ENCODE measurements at regions not wholly inside any gene's neighbourhood (a gene's known extent, or its start where the extent isn't known, plus 50 kb on each side); places are given as distances from the start of the nearest gene placed in this dataset.

DNA sequence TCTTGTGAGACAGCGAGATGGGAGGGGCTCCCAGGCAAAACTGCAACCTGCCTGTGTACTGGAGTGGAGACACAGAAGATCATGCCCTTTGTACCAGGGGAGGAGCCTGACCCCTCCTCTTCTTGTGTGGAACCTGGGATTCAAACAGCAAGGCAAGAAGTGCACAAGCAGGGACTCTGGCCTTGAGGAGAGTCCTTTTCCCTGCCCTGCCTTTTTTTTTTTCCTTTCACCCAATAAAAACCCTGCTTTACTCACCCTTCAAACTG is 251.8 kb upstream of the OPRM1 start:
- no peak for DNase-seq (ENCODE audit: low spot score)

- no peak for DNase-seq (ENCODE audit: low spot score)
These were observed 257.7 kb upstream of the OPRM1 start for GRCh38 chr6:153781306-153781705.

GRCh38 chr6:153780011-153780410 is 259.0 kb upstream of the OPRM1 start:
- DNase-seq (ENCODE audit: low spot score): no peak

GRCh38 chr6:153778216-153778615 is 260.8 kb upstream of the OPRM1 start:
- no peak for DNase-seq (ENCODE audit: low spot score)

DNA sequence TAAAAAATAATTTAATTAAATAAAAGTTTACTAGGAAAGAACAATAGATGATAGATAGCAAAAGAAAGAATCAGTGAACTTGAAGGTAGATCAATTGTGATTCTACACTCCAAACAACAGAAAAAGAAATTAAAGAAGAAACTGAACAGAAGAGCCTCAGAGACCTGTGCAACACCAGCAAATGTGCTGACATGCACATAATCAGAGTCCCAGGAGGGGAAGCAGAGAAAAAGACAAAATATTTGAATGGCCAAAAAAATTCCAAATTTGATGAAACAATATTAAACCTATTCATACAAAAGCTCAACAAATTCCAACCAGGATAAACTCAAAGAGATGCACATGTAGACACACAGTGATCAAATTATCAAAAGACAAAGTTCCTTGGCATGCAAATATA is 267.5 kb upstream of the OPRM1 start:
- no peak for DNase-seq (ENCODE audit: low spot score)

GRCh38 chr6:153767127-153767526 is 271.9 kb upstream of the OPRM1 start:
- DNase-seq (ENCODE audit: low spot score): no peak

GRCh38 chr6:153758516-153758915 is 280.5 kb upstream of the OPRM1 start:
- no peak for DNase-seq (ENCODE audit: low spot score)

DNA sequence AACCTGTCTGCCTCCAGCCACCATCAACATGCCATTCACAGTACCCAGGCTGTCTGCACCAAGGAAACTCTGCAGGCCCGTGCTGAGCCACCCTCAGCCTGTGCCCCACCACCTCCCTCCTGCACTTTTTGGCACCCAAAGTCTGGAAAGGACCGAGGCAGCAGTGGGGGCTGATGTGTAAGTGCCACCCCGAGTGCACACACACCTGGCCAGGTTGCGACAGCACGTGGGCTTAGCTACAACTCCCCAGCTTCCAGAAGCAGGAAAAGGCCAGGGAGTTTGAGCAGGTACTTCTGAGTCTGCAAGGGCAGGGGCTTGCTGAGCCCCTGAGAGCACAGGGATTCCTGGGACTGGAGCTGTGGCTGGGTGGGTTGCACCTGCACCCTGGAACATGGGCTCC is 303.3 kb upstream of the OPRM1 start:
- DNase-seq (ENCODE audit: low spot score): no peak

DNA sequence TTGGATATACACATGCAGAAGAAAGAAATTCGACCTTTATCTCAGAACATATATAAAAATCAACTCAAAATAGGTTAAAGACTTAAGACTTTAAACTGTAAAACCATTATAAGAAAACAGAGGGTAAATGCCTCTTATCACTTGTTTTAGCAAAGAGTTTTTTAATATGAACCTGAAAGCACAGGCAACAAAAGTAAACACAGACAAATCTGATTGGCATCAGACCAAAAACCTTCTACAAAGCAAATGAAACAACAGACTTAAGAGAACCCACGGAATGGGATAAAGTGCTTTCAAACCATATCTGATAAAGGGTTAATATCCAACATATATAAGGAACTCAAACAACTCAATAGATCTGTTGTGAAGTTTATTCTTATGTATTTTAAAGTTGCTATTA is 309.9 kb upstream of the OPRM1 start:
- DNase-seq (ENCODE audit: low spot score): no peak

DNA sequence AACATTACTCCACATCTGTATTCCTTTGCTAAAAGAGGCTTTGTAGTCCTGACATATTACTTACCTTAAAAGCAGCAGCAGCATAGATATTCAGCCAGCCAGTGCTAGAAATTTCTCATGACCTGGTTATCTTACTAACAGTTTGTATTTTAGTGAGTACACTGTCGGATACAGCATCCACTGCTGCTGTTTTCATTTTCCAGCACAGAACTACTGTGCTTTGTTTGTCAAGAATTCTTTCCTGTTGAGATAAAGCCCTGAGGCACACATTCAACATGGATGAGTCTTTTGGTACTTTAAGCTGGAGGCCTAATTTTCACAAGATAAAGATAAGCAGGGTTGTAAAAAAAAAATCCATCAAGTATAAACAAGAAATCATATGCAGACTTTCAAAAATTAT is 311.2 kb upstream of the OPRM1 start:
- DNase-seq (ENCODE audit: low spot score): no peak

- DNase-seq (ENCODE audit: low spot score): no peak
These were observed 313.6 kb upstream of the OPRM1 start for GRCh38 chr6:153725456-153725855.

DNA sequence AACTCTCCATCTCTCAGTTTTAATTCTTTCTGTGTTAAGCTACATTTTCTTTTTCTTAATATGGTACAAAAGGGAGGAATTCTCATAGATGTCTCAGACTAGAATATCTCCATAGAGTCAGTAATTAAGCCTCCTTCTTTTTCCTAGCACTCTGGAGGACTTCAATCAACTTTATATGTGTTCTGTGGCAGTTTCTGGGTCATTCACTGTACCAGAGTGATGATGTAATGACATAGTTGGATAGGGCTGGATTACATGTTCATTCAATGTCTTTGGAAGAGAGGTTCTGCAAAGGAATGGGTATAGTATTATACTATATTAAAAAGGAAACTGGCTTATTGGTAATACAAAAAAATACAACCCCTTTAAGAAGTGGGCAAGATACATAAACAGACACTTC is 318.3 kb upstream of the OPRM1 start:
- DNase-seq (ENCODE audit: low spot score): no peak

- no peak for DNase-seq (ENCODE audit: low spot score)
These were observed 333.6 kb upstream of the OPRM1 start for GRCh38 chr6:153705429-153705828.

- DNase-seq (ENCODE audit: low spot score): no peak
These were observed 336.4 kb upstream of the OPRM1 start for GRCh38 chr6:153702671-153703070.

DNA sequence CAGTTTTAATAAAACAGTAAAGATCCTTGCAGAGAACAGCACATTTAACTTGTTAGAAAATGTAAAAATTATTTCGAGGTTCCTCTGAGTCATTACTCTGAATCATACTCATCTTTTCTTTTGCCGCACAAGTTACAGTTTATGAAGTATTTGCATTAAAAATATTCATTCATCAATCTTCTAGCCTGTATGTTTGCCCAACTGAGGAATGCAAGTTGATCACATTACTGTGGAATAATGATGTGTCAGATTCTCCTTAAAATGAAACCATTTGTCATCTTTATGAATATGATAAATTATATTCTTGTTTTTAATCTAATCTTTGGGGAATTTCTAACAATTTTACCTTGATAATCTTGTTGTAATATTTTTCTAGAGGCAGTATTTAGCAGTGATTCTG is 340.4 kb upstream of the OPRM1 start:
- DNase-seq (ENCODE audit: low spot score): no peak

GRCh38 chr6:153698001-153698400 is 341.0 kb upstream of the OPRM1 start:
- DNase-seq (ENCODE audit: low spot score): no peak

DNA sequence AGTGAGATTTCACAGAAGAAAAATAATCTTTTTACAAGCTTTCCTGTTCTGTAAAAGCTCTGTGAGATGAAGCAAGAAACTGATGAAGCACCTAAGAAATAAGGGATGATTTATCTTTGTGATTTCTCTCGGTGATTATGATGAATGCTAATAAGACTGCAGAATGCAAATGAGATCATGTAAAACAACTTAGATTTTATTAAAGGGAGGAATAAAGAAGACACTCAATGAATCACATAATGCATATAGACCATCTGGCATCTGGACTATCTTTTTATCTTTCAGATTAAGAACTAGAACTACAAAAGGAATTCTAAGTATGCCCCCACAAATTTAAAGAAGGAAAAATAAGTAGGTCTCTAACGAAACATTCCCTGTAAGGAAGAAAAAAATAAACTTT is 361.5 kb upstream of the OPRM1 start:
- no peak for DNase-seq (ENCODE audit: low spot score)

DNA sequence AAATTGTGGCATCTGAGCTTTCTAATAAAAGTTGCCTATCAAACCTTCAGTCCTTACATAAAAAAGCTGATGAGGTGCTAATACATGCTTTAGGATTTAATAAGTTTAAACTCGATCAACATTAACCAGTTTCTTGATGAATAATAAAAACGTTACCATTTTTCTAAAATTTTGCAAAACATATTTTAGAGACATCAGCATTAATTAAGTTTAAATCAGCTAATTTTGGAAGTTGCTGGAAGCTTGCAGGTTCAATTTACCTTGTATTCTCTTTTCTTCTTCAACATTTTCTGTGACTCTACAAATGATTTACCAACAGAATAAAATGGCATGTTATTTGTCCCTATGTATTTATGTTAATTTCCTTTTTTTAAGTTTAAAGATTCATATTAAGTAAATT is 365.3 kb upstream of the OPRM1 start:
- no peak for DNase-seq (ENCODE audit: low spot score)

- DNase-seq (ENCODE audit: low spot score): no peak
These were observed 365.8 kb upstream of the OPRM1 start for GRCh38 chr6:153673225-153673624.

DNA sequence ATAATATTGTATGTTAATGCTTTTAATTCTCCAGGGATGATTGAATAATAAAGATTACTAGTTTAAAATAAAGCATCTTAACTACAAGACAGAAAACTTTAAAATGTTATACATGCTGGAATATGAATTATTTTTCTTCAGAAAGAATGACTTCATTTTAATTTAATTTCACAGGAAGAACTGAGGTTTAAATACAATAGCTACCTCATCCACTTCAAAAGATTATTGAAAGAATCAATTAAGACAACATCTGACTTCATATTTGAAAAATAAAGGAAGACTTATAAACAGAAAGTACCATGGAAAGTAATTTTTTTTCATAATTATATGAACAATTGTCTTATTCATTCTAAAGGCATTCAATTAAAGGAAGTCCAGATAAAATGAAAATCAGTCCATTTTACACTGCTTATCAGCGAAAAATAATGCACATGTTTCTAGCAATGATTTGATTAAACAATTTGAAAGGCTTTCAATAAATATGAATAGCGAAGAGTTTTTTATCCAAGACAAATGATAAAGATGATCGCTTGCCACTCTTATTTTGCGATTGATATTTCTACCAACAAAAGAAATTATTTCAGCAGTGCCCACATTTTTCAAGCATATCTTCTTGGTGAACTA is 368.5 kb upstream of the OPRM1 start:
- DNase-seq (ENCODE audit: low spot score): no peak

DNA sequence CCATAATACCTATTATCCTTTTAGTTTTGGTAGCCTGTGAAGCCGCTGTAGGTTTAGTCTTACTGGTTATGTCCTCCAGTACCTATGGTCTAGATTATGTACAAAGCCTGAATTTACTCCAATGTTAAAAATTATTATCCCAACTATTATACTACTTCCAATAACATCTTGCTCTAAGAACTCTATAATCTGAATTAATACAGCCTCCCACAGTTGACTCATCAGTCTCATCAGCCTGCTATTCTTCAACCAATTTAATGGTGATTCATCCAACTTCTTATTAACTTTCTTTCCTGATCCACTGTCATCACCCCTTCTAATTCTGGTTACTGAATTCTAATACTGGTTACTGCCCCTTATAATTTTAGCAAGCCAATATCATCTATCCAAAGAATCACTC is 370.3 kb upstream of the OPRM1 start:
- no peak for DNase-seq (ENCODE audit: low spot score)

- no peak for DNase-seq (ENCODE audit: low spot score)
These were observed 376.1 kb upstream of the OPRM1 start for GRCh38 chr6:153662982-153663381.

DNA sequence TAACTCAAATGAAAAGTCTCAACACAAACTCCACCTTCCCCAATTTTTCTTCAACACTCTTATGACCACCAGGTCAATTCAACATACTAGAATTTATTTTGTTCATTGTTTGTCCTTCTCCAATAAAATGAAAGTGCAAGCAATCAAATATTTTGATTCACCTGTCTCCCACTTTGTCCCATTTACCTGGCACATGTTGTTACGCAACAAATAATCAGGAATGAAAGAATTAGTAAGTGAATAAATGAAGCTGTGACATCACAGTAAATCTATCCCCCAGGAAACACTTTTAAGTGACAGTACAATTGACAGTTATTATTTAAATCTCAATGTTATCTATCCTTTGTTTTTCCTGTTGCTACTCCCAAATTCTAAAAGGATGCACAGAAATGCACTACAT is 393.7 kb upstream of the OPRM1 start:
- DNase-seq (ENCODE audit: low spot score): no peak

DNA sequence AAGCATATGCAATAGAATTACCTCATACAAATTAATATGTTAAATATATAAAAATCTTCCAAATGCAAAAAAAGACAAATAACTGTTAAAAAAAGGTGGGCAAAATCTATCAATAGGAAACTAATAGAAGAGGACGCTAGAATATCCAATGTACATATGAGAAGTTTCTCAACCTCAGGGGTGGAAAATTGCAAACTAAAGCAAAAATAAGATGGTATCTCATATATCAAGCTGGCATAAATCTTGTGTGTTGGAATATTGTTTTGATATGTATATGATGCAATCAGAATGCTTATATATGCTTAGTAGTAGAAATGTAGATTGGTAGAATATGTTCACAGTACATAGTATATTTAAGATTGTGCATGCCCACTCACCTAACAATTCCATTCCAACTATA is 395.0 kb upstream of the OPRM1 start:
- DNase-seq (ENCODE audit: low spot score): no peak

DNA sequence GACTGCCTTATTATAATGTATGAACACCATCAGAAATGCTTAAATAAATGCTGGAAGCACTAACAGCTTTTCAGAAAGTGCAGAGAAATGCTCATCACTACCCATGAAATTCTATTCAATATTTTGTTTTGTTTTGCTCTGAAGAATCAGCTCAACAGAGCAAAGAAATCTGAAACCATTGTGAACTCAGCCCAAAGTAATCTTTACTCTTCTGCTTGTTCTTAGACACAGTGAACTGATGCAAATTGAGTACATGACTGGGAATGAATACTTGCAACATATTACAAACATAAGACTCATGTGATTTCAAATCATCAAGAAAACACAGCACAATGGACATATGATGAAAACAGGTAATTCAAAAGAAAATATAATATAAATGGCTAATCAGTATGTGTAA is 404.6 kb upstream of the OPRM1 start:
- no peak for DNase-seq (ENCODE audit: low spot score)
